GM15510 (cell line): ENCODE measurements at regions not wholly inside any gene's neighbourhood (a gene's known extent, or its start where the extent isn't known, plus 50 kb on each side); places are given as distances from the start of the nearest gene placed in this dataset.

ENCODE experiments used
- POLR2A ChIP-seq: IDR thresholded peaks from 3 replicates; pipeline ENCODE4 v1.6.1; 2011; ENCODE audit warnings: borderline replicate concordance; ENCODE audit not compliant: insufficient read length; ENCODE audit errors: extremely low read depth

- no peak for TF ChIP-seq POLR2A
These were observed 500.1 kb upstream of the ZMIZ1 start for GRCh38 chr10:78568620-78569019.

- TF ChIP-seq POLR2A = no peak
These were observed 498.0 kb upstream of the ZMIZ1 start for GRCh38 chr10:78570633-78571235.

GRCh38 chr10:78571286-78571685, 497.5 kb upstream of the ZMIZ1 start:
- no peak for TF ChIP-seq POLR2A

GRCh38 chr10:78571891-78572290, 496.9 kb upstream of the ZMIZ1 start:
- TF ChIP-seq POLR2A = no peak

GRCh38 chr10:78572565-78572964, 496.2 kb upstream of the ZMIZ1 start:
- TF ChIP-seq POLR2A = no peak

GRCh38 chr10:78574547-78574946, 494.2 kb upstream of the ZMIZ1 start:
- no peak for TF ChIP-seq POLR2A

- TF ChIP-seq POLR2A = no peak
These were observed 493.4 kb upstream of the ZMIZ1 start for GRCh38 chr10:78575400-78575799.

- TF ChIP-seq POLR2A = no peak
These were observed 492.5 kb upstream of the ZMIZ1 start for GRCh38 chr10:78576276-78576675.

GRCh38 chr10:78577712-78578111, 491.1 kb upstream of the ZMIZ1 start:
- TF ChIP-seq POLR2A = no peak

GRCh38 chr10:78578929-78579328, 489.8 kb upstream of the ZMIZ1 start:
- TF ChIP-seq POLR2A = no peak

GRCh38 chr10:78579576-78579975, 489.2 kb upstream of the ZMIZ1 start:
- TF ChIP-seq POLR2A = no peak

- TF ChIP-seq POLR2A = no peak
These were observed 488.8 kb upstream of the ZMIZ1 start for GRCh38 chr10:78579995-78580394.

- TF ChIP-seq POLR2A = no peak
These were observed 487.6 kb upstream of the ZMIZ1 start for GRCh38 chr10:78581133-78581694.

GRCh38 chr10:78582540-78582939, 486.2 kb upstream of the ZMIZ1 start:
- no peak for TF ChIP-seq POLR2A

GRCh38 chr10:78584266-78584665, 484.5 kb upstream of the ZMIZ1 start:
- TF ChIP-seq POLR2A = no peak

- TF ChIP-seq POLR2A = no peak
These were observed 484.1 kb upstream of the ZMIZ1 start for GRCh38 chr10:78584681-78585080.
